ENCODE measurements at regions not wholly inside any gene's neighbourhood (a gene's known extent, or its start where the extent isn't known, plus 50 kb on each side); places are given as distances from the start of the nearest gene placed in this dataset.

DNA sequence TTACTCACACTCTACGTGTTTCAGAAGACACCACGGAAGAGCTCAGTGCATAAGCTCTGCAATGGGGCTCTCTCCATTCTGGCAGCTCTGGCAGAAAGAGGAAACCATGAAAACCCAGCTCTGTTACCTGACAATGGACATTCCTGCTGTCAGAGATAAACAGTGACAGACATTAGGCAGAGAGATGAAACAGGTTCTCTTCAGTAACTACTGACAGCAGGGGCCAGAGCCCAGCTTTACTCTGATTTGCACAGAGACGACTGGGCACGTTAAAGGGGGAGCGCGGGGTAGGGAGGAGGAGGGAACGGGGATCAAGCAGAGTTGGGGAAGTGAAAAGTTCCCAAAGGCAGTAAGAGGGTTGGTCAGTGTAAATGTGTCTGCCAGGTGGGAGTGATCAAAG is 206.1 kb downstream of the RAMP3 start:
- FAIRE-seq: no peak
- TF ChIP-seq TAF1 (IDR thresholded peaks at IDR 0.05; ENCODE audit: borderline replicate concordance, low read depth, low read length): no peak
- no peak for TF ChIP-seq POLR2A (IDR thresholded peaks at IDR 0.05; ENCODE audit: low read depth, low read length)
- no peak for TF ChIP-seq POLR2AphosphoS5 (IDR thresholded peaks at IDR 0.05; ENCODE audit: low read depth, low read length)
- DNase-seq (ENCODE audit: insufficient read length): no peak

DNA sequence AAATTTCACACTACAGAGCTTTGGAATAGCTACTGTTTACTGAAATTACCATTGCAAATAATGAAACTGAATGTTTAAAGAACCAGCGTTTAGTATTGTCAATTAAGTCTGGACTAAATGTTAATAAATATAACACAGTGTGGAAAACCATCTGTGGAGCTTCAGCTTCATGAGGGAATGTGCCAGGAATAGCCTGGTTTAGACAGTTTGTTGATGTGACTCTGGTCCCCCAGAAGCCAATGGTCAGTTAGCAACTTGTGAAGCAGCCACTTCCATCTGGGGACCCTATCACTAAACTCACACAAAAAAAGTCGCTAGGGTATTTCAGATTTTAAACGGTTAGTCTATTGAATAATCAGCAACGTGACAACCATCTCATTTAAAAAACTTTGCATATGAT is 207.8 kb downstream of the RAMP3 start:
- FAIRE-seq (no peak), DNase-seq (ENCODE audit: insufficient read length) (no peak)
- TF ChIP-seq TAF1 (IDR thresholded peaks at IDR 0.05; ENCODE audit: borderline replicate concordance, low read depth, low read length) (no peak), POLR2AphosphoS5 (IDR thresholded peaks at IDR 0.05; ENCODE audit: low read depth, low read length) (no peak), POLR2A (IDR thresholded peaks at IDR 0.05; ENCODE audit: low read depth, low read length) (no peak)

DNA sequence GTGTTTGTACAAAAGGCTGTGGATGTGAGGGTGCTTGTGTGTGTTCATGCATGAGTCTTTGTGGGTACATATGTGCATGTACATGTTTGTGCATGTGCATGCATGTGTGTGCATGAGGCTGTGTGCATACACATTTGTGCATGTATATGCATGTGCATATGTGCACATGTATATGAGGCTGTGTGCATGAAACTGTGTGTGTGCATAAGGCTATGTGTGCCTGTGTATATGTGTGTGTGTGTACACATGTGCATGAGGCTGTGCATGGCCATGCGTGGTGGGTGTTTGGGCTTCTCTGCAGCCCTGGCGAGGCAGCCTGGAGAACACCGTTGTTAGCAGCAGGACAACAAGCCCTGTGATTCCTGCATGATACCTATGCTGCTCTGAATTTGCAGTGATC is 207.7 kb upstream of the ADCY1 start:
- no peak for TF ChIP-seq POLR2AphosphoS5 (IDR thresholded peaks at IDR 0.05; ENCODE audit: low read depth, low read length)
- TF ChIP-seq POLR2A (IDR thresholded peaks at IDR 0.05; ENCODE audit: low read depth, low read length): no peak
- TF ChIP-seq TAF1 (IDR thresholded peaks at IDR 0.05; ENCODE audit: borderline replicate concordance, low read depth, low read length): no peak
- FAIRE-seq: no peak
- no peak for DNase-seq (ENCODE audit: insufficient read length)

DNA sequence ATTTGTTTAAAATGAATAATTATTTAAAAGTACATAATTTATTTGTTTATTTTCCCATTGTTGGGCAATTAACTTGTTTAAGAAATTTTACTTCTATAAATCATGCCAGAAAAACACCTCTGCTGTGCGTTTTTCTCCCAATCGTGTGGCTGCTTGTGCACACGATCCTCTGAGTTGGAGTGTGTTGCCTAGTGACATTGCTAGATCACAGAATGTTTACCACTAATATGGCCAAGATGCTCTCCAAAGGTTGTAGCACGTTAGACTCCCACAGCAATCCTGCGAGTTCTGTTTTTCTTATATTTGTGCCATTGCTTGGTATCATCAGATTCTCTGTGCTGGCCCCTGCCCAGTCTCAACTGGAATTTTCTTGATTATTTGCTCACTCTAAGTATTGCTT is 207.1 kb upstream of the ADCY1 start:
- DNase-seq (ENCODE audit: insufficient read length): no peak
- TF ChIP-seq TAF1 (IDR thresholded peaks at IDR 0.05; ENCODE audit: borderline replicate concordance, low read depth, low read length): no peak
- TF ChIP-seq POLR2AphosphoS5 (IDR thresholded peaks at IDR 0.05; ENCODE audit: low read depth, low read length): no peak
- TF ChIP-seq POLR2A (IDR thresholded peaks at IDR 0.05; ENCODE audit: low read depth, low read length): no peak
- no peak for FAIRE-seq

DNA sequence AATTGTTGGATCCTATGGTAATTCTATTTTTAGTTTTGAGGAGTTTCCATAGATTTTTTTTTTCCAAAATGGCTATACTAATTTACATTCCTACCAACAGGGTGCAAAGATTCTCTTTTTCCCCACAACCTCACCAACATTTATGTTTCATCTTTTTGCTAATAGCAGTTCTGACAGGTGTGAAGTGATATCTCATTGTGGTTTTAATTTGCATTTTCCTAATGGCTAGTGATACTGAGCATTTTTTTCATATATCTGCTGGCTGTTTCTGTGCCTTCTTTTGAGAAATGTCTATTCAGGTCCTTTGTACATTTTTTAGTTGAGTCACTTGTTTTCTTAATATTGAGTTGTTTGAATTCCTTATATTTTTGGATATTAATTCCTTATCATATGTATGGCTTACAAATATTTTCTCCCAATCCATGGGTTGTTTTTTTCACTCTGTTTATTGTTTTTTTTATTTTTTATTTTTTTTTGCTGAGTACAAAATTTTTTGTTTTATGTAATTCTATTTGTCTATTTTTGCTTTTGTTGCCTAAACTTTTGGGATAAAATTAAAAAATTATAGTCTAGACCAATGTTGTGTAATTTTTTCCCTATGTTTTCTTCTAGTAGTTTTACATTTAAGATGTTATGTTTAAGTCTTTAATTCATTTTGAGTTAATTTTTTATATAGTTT is 205.9 kb upstream of the ADCY1 start:
- TF ChIP-seq POLR2A (IDR thresholded peaks at IDR 0.05; ENCODE audit: low read depth, low read length): no peak
- TF ChIP-seq POLR2AphosphoS5 (IDR thresholded peaks at IDR 0.05; ENCODE audit: low read depth, low read length): no peak
- no peak for TF ChIP-seq TAF1 (IDR thresholded peaks at IDR 0.05; ENCODE audit: borderline replicate concordance, low read depth, low read length)
- DNase-seq (ENCODE audit: insufficient read length) (no peak), FAIRE-seq (no peak)

DNA sequence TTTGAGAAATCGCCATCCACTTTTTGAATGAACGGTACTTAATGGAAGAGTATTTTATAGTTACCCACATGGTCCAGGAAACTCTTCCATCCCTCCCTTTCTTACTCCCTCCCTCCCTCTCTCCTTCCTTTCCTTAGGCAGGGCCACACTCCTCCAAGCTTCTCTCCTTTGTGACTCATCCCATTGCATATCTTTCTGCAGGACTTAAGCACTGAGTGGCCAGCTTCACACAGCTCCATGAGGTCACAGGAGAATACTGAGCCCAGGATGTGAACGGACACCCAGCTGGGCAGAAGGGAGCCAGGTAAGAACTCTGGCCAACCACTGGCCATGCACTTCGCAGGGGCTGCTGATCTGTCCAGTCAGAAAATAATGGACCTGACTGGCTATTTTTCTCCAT is 189.7 kb upstream of the ADCY1 start:
- FAIRE-seq (no peak), DNase-seq (ENCODE audit: insufficient read length) (no peak)
- no peak for TF ChIP-seq TAF1 (IDR thresholded peaks at IDR 0.05; ENCODE audit: borderline replicate concordance, low read depth, low read length)
- no peak for TF ChIP-seq POLR2A (IDR thresholded peaks at IDR 0.05; ENCODE audit: low read depth, low read length)
- no peak for TF ChIP-seq POLR2AphosphoS5 (IDR thresholded peaks at IDR 0.05; ENCODE audit: low read depth, low read length)

DNA sequence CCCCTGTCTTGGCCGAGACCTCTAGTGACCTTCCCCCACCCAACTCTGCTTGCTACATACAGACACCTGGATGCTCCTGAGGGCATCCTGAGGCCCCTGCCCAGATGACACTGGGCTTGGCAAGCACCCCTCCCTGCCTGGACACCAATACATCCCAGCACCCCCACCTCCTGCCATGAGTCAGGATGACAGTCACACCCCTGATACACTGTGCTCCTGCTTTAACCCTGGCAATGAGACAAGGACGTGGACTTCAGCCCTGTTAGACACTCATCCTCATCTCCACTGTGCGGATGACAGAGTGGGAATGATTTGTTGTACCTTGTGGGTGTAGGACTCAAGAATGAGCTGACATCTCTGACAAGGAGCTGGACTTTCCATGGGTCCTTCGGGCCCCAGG is 186.3 kb upstream of the ADCY1 start:
- no peak for DNase-seq (ENCODE audit: insufficient read length)
- no peak for FAIRE-seq
- no peak for TF ChIP-seq POLR2AphosphoS5 (IDR thresholded peaks at IDR 0.05; ENCODE audit: low read depth, low read length)
- no peak for TF ChIP-seq TAF1 (IDR thresholded peaks at IDR 0.05; ENCODE audit: borderline replicate concordance, low read depth, low read length)
- no peak for TF ChIP-seq POLR2A (IDR thresholded peaks at IDR 0.05; ENCODE audit: low read depth, low read length)

DNA sequence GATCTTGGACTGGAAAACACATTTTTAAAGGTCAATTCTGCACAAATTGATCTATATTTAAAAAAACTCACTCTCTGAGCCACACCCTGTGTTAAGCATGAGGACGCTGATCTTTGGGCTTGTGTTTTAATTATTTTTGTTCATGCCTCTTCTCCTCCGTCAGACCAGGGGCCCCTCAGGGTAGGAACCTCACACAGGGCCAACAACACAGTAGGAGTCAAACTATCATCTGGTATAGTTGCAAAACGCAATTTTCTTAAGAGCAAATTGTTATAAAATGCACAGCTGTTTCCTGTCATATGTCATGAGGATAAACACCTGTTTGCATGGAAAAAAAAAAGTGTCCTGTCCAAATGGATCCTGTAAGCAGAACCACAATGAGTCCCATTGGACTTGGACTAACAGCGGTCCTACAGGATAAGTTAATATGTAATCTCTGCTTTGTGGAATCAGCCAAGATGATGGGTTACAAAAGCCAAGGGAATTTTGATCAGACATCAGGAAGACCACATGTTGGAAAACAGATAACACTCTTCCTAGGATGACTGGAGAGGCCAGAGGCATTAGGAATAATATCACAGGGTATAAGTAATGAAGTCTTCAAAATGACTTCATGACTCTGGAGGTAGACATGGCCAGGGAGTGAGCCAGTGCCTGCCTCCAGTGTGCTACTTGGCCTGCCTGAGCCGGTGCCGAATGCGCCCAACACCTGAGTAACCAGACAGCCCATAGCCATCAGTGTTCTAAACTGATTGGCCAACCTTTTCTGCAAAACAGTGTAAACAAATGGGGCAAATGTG is 184.9 kb upstream of the ADCY1 start:
- FAIRE-seq (no peak), DNase-seq (ENCODE audit: insufficient read length) (no peak)
- TF ChIP-seq POLR2A (IDR thresholded peaks at IDR 0.05; ENCODE audit: low read depth, low read length): no peak
- TF ChIP-seq POLR2AphosphoS5 (IDR thresholded peaks at IDR 0.05; ENCODE audit: low read depth, low read length): no peak
- TF ChIP-seq TAF1 (IDR thresholded peaks at IDR 0.05; ENCODE audit: borderline replicate concordance, low read depth, low read length): no peak

DNA sequence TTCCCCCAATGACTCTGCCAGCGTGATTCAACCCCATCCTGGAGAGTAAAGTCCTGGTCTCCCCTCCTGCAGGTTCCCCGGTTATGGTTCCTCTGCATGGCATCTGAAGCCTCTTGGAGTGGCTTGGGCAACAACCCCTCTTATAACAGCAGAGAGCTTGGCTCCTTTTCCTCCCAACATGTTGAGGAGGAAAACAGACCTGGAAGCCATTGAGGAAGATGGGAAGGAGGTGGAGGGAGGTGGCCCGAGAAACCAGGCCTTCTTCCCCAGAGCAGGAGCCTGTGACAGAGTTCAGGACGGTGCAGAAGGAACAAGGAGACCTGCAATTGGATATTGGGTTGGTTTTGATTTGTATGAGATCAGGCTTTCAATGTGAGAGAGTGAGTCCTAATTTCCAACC is 184.0 kb upstream of the ADCY1 start:
- no peak for FAIRE-seq
- TF ChIP-seq POLR2A (IDR thresholded peaks at IDR 0.05; ENCODE audit: low read depth, low read length): no peak
- TF ChIP-seq TAF1 (IDR thresholded peaks at IDR 0.05; ENCODE audit: borderline replicate concordance, low read depth, low read length): no peak
- no peak for TF ChIP-seq POLR2AphosphoS5 (IDR thresholded peaks at IDR 0.05; ENCODE audit: low read depth, low read length)
- no peak for DNase-seq (ENCODE audit: insufficient read length)

DNA sequence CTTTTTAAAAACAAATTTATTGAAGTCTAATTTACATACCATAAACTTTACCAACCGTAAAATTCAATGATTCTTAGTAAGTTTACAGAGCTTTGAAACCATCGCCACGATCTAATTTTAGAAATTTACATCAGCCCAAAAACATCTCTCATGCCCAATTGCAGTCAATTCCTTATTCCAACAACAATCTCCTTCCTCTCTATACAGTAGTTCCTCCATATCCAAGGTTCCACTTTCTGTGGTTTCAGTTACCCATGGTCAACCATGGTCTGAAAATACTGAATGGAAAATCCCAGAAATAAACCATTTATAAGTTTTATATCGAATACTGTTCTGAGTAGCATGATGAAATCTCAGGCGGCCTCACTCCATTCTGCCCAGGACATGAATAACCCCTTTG is 183.4 kb upstream of the ADCY1 start:
- DNase-seq (ENCODE audit: insufficient read length): no peak
- TF ChIP-seq POLR2A (IDR thresholded peaks at IDR 0.05; ENCODE audit: low read depth, low read length) (no peak), TAF1 (IDR thresholded peaks at IDR 0.05; ENCODE audit: borderline replicate concordance, low read depth, low read length) (no peak), POLR2AphosphoS5 (IDR thresholded peaks at IDR 0.05; ENCODE audit: low read depth, low read length) (no peak)
- FAIRE-seq: no peak

DNA sequence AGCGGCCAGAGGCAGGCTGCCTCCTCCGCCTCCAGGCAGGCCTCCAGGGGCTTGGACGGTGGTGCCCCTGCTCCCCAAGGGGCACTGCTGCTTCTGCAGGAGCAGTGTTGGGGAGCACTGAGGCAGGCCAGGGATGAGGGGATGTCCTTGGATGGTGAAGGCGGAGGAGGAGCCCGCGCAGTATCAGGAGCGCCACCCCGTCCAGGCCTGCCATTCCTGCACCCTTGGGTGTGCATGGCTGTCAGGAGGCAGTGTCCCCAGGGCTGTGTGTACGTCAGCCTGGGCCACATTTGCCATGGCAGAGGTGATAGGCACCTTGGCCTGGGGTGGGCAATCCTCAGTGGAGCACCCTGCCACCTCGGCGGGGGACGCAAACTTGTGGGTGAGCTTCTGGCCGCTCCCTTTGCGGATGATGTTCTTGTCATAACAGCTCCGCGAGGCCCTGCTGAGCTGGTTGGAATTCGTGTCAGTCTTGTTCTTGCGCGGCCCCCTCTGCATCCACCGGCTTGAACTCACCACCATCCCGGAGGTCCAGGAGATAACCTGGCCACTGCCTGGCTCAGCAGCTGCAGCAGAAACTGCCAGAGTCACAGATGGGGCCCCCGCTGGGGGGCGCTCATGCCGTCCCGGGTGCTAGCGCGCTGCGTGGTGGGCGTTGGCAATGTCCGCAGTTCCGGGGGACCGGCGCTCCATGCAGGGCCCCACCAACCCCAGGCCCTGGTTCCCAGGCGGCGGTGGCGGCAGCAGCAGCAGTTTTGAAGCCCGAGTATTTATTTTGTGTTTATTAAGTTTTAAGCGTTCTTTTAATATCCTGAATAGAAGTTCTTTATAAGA is 182.3 kb upstream of the ADCY1 start:
- FAIRE-seq (no peak), DNase-seq (ENCODE audit: insufficient read length) (no peak)
- no peak for TF ChIP-seq POLR2AphosphoS5 (IDR thresholded peaks at IDR 0.05; ENCODE audit: low read depth, low read length)
- no peak for TF ChIP-seq POLR2A (IDR thresholded peaks at IDR 0.05; ENCODE audit: low read depth, low read length)

Measured in GM12892 (cell line).